ENCODE measurements at regions not wholly inside any gene's neighbourhood (a gene's known extent, or its start where the extent isn't known, plus 50 kb on each side); places are given as distances from the start of the nearest gene placed in this dataset.
"Not testable (repeated sequence)": the region's sequence is repeated elsewhere in the genome, so short reads cannot be mapped to it uniquely, and the experiment has no call there.

- no peak for ATAC-seq
Measured at GRCh38 chr3:59171491-59171890, 121.7 kb upstream of the CFAP20DC start.

GRCh38 chr3:59170166-59170565 is 120.3 kb upstream of the CFAP20DC start:
- ATAC-seq = not testable (repeated sequence)

- ATAC-seq = no peak
Measured at GRCh38 chr3:59167756-59168155, 117.9 kb upstream of the CFAP20DC start.

GRCh38 chr3:59163953-59164352 is 114.1 kb upstream of the CFAP20DC start:
- ATAC-seq = no peak

GRCh38 chr3:59161048-59161447 is 111.2 kb upstream of the CFAP20DC start:
- peak; percentile 99 for ATAC-seq

GRCh38 chr3:59160133-59160746 is 110.4 kb upstream of the CFAP20DC start:
- ATAC-seq = no peak

- ATAC-seq = no peak
Measured at GRCh38 chr3:59153648-59154047, 103.8 kb upstream of the CFAP20DC start.

GRCh38 chr3:59152943-59153342 is 103.1 kb upstream of the CFAP20DC start:
- ATAC-seq = no peak

GRCh38 chr3:59150039-59150438 is 100.2 kb upstream of the CFAP20DC start:
- no peak for ATAC-seq

- ATAC-seq = no peak
Measured at GRCh38 chr3:59149166-59149565, 99.3 kb upstream of the CFAP20DC start.

GRCh38 chr3:59143447-59143846 is 93.6 kb upstream of the CFAP20DC start:
- ATAC-seq = peak; percentile 23

GRCh38 chr3:59142556-59142955 is 92.7 kb upstream of the CFAP20DC start:
- ATAC-seq = no peak

- no peak for ATAC-seq
Measured at GRCh38 chr3:59138966-59139365, 89.1 kb upstream of the CFAP20DC start.

- no peak for ATAC-seq
Measured at GRCh38 chr3:59137415-59137814, 87.6 kb upstream of the CFAP20DC start.

GRCh38 chr3:59136081-59136480 is 86.3 kb upstream of the CFAP20DC start:
- no peak for ATAC-seq

- no peak for ATAC-seq
Measured at GRCh38 chr3:59135096-59135495, 85.3 kb upstream of the CFAP20DC start.

GRCh38 chr3:59133311-59133710 is 83.5 kb upstream of the CFAP20DC start:
- no peak for ATAC-seq

- ATAC-seq = no peak
Measured at GRCh38 chr3:59131016-59131766, 81.4 kb upstream of the CFAP20DC start.

- no peak for ATAC-seq
Measured at GRCh38 chr3:59128685-59129084, 78.9 kb upstream of the CFAP20DC start.

- ATAC-seq = peak; percentile 94
Measured at GRCh38 chr3:59127071-59127470, 77.2 kb upstream of the CFAP20DC start.

- no peak for ATAC-seq
Measured at GRCh38 chr3:59126446-59126845, 76.6 kb upstream of the CFAP20DC start.

- ATAC-seq = no peak
Measured at GRCh38 chr3:59121346-59122144, 71.7 kb upstream of the CFAP20DC start.

GRCh38 chr3:59118928-59119327 is 69.1 kb upstream of the CFAP20DC start:
- no peak for ATAC-seq

- peak; percentile 74 for ATAC-seq
Measured at GRCh38 chr3:59117396-59117795, 67.6 kb upstream of the CFAP20DC start.
